GM12878 (cell line): ENCODE measurements at regions not wholly inside any gene's neighbourhood (a gene's known extent, or its start where the extent isn't known, plus 50 kb on each side); places are given as distances from the start of the nearest gene placed in this dataset.

Source experiments
- ATAC-seq: fragments of 200-7000 bp; cut with Tn5 transposase; 3 replicates; pipeline ENCODE4 v1.9.1; 2020; ENCODE audit warnings: mild to moderate bottlenecking, moderate library complexity
- BruUV-seq: library from RNA; stranded (reverse); fragments of 400-500 nt; replicated peaks from 2 replicates; lab custom pipeline; 2021; lab: Mats Ljungman, UMichigan
- CTCF ChIA-PET: fragments of 300-600 bp; sonication (Branson Sonifier 250); formaldehyde crosslinking; extraction: SDS; loops from one replicate; lab custom pipeline; 2021; ENCODE audit warnings: inconsistent platforms; lab: Yijun Ruan, JAX
- POLR2A ChIA-PET: fragments of 350-600 bp; formaldehyde crosslinking; extraction: SDS; loops from one replicate; lab custom pipeline; 2021; ENCODE audit warnings: inconsistent platforms; lab: Charles Lee
- RAD21 ChIA-PET: fragments of 300-600 bp; sonication (Branson Sonifier 250); formaldehyde crosslinking; loops from one replicate; lab custom pipeline; 2023; ENCODE audit warnings: antibody characterized with exemption; ENCODE audit not compliant: unreplicated experiment; lab: Charles Lee
- SMC1A ChIA-PET: fragments of 300-600 bp; sonication (Branson Sonifier 250); formaldehyde crosslinking; loops from one replicate; lab custom pipeline; 2023; ENCODE audit not compliant: unreplicated experiment, uncharacterized antibody; lab: Charles Lee
- DNase-seq: peaks from one replicate; pipeline ENCODE4 v3.0.0-alpha.2; 2011; ENCODE audit warnings: low read depth, low spot score
- FAIRE-seq: peaks from 3 replicates; lab custom pipeline; 2011; peaks lifted over from hg19 to GRCh38; lab: Jason Lieb, UNC
- H2AFZ ChIP-seq: 2 replicates; pipeline ENCODE4 v1.6.0; 2011; ENCODE audit warnings: low read depth, low read length, control low read depth; ENCODE audit not compliant: control insufficient read depth
- H3K27ac ChIP-seq: 2 replicates; pipeline ENCODE4 v1.5.1; 2011; ENCODE audit warnings: control low read depth; ENCODE audit not compliant: control insufficient read depth, insufficient read depth
- H3K27me3 ChIP-seq, 2 experiments: replicated peaks in 1 of 2; 2 replicates each; pipeline versions ENCODE4 v1.6.0 to v1.6.1; 2011; ENCODE audit warnings: low read length in 1 of 2; ENCODE audit not compliant: control insufficient read depth in 2 of 2, insufficient read depth in 2 of 2
- H3K36me3 ChIP-seq, 2 experiments: 2 replicates each; pipeline ENCODE4 v1.5.1; 2011; ENCODE audit warnings: low read length in 1 of 2; ENCODE audit not compliant: control insufficient read depth in 2 of 2, insufficient read depth in 2 of 2
- H3K4me1 ChIP-seq: 2 replicates; pipeline ENCODE4 v1.6.1; 2011; ENCODE audit warnings: mild to moderate bottlenecking, low read length, moderate library complexity, mixed read lengths; ENCODE audit not compliant: control insufficient read depth, insufficient read depth
- H3K4me2 ChIP-seq: 2 replicates; pipeline ENCODE4 v1.6.0; 2011; ENCODE audit warnings: control low read depth; ENCODE audit not compliant: control insufficient read depth, insufficient read depth
- H3K4me3 ChIP-seq: fragments of 200-600 bp; sonication (generic); 2 replicates; pipeline ENCODE4 v1.5.1; 2016
- H3K79me2 ChIP-seq: 2 replicates; pipeline ENCODE4 v1.6.0; 2011; ENCODE audit warnings: low read length; ENCODE audit not compliant: control insufficient read depth, insufficient read depth
- H3K9ac ChIP-seq: 2 replicates; pipeline ENCODE4 v1.8.0; 2011; ENCODE audit warnings: low read length, control low read depth, mixed read lengths; ENCODE audit not compliant: control insufficient read depth, insufficient read depth
- H3K9me3 ChIP-seq: replicated peaks from 3 replicates; pipeline ENCODE4 v1.5.1; 2011; ENCODE audit warnings: mild to moderate bottlenecking, low read length; ENCODE audit not compliant: control insufficient read depth, insufficient read depth
- H4K20me1 ChIP-seq: 2 replicates; pipeline ENCODE4 v1.6.0; 2011; ENCODE audit not compliant: control insufficient read depth, insufficient read depth
- DPF2 ChIP-seq: fragments of 450-650 bp; IDR thresholded peaks from 2 replicates; pipeline ENCODE4 v1.6.1; 2017; ENCODE audit warnings: mild to moderate bottlenecking
- EZH2 ChIP-seq: IDR thresholded peaks from 2 replicates; pipeline ENCODE4 v1.6.1; 2012; ENCODE audit warnings: low read depth, mild to moderate bottlenecking, control low read depth, inconsistent platforms, low read length, borderline replicate concordance; ENCODE audit not compliant: control insufficient read depth
- KDM1A ChIP-seq: fragments of 200-600 bp; sonication (generic); IDR thresholded peaks from 2 replicates; pipeline ENCODE4 v1.6.1; 2016; ENCODE audit warnings: borderline replicate concordance
- MTA3 ChIP-seq: IDR thresholded peaks from 2 replicates; pipeline ENCODE4 v1.6.1; 2012; ENCODE audit warnings: low read length, inconsistent platforms, borderline replicate concordance
- PKNOX1 ChIP-seq: fragments of 450-650 bp; IDR thresholded peaks from 2 replicates; pipeline ENCODE4 v1.6.1; 2016; ENCODE audit warnings: mild to moderate bottlenecking
- RAD21 ChIP-seq: IDR thresholded peaks from 2 replicates; pipeline ENCODE4 v1.6.1; 2011; ENCODE audit warnings: mild to moderate bottlenecking, low read depth, low read length, moderate library complexity; ENCODE audit not compliant: insufficient read depth
- RCOR1 ChIP-seq: conservative IDR thresholded peaks from 2 replicates; pipeline ENCODE4 v1.6.1; 2012; ENCODE audit warnings: low read depth, low read length, improper control_type of control experiment
- SIX5 ChIP-seq: IDR thresholded peaks from 2 replicates; pipeline ENCODE4 v1.6.1; 2011; ENCODE audit warnings: mild to moderate bottlenecking, low read depth, low read length, moderate library complexity; ENCODE audit not compliant: severe bottlenecking
- TAF1 ChIP-seq: IDR thresholded peaks from 2 replicates; pipeline ENCODE4 v1.6.1; 2011; ENCODE audit warnings: mild to moderate bottlenecking, low read depth, low read length, borderline replicate concordance
- ZNF207 ChIP-seq: fragments of 450-650 bp; IDR thresholded peaks from 2 replicates; pipeline ENCODE4 v1.6.1; 2014; ENCODE audit warnings: antibody characterized with exemption, mild to moderate bottlenecking, borderline replicate concordance
- ZNF384 ChIP-seq: IDR thresholded peaks from 2 replicates; pipeline ENCODE4 v1.6.1; 2012; ENCODE audit warnings: low read depth, mild to moderate bottlenecking, low read length, improper control_type of control experiment, borderline replicate concordance
- WGBS: methylation state at CpG from one replicate; pipeline ENCODE4 v1.1.6; 2016; ENCODE audit warnings: low lambda C conversion rate; ENCODE audit not compliant: insufficient replicate concordance, insufficient coverage; ENCODE audit errors: missing lambda C conversion rate; 5-methylcytosine and 5-hydroxymethylcytosine counted together
- in situ Hi-C: fragments of 300-500 bp; cut with MboI; formaldehyde crosslinking; loops from 9 replicates; pipeline ENCODE4 v1.14.3; 2018; ENCODE audit warnings: mixed read lengths
- intact Hi-C: fragments of 100-400 bp; cut with micrococcal nuclease; formaldehyde crosslinking; loops from one replicate; pipeline ENCODE4 v1.14.2; 2022; ENCODE audit not compliant: unreplicated experiment
- TF ChIP-seq, protein P1 (sequence below), 3 experiments: IDR thresholded peaks in 2 of 3; conservative IDR thresholded peaks in 1 of 3; 2 replicates each; pipeline ENCODE4 v1.5.1; 2011; ENCODE audit warnings: low read depth in 3 of 3, low read length in 3 of 3, mild to moderate bottlenecking in 3 of 3, control low read depth in 2 of 3, moderate library complexity in 2 of 3, inconsistent platforms in 1 of 3, mixed read lengths in 1 of 3; ENCODE audit not compliant: control insufficient read depth in 2 of 3, insufficient read depth in 1 of 3; ENCODE audit errors: extremely low read depth in 1 of 3
- TF ChIP-seq, protein P2 (sequence below): fragments of 450-650 bp; IDR thresholded peaks from 2 replicates; pipeline ENCODE4 v1.6.1; 2016; ENCODE audit warnings: mild to moderate bottlenecking
- TF ChIP-seq, protein P3 (sequence below): IDR thresholded peaks from 2 replicates; pipeline ENCODE4 v1.6.1; 2012; ENCODE audit warnings: mild to moderate bottlenecking, low read depth, low read length

GRCh38 chr7:93799750-93800357, 90.7 kb downstream of the TFPI2 start:
- H3K4me2 ChIP-seq, result no peak overlapping the region
- no peak overlapping the region for H3K27ac ChIP-seq
- SMC1A ChIA-PET, result interaction anchor here (0.7 to 2.5 kb wide), 7 partner anchors 21 to 637 kb away, joined by 3 to 11 read pairs (median 4); partner anchors contain the start of gene COL1A2
- BruUV-seq, result no TSS peak
- CTCF ChIA-PET, result interaction anchor here (0.7 to 5.3 kb wide), 16 partner anchors 14 to 640 kb away, joined by 3 to 36 read pairs (median 4); partner anchors contain the start of gene COL1A2
- no peaks in the 10 kb centered on the region for H3K36me3 ChIP-seq
- POLR2A ChIA-PET, result no interaction called here
- H3K9me3 ChIP-seq, result no peaks in the 10 kb centered on the region
- ATAC-seq, result peak; percentile 54
- no peaks in the 10 kb centered on the region for H3K79me2 ChIP-seq
- DNase-seq, result no peak
- RAD21 ChIA-PET, result interaction anchor here (0.9 to 2.0 kb wide), 6 partner anchors 99 to 637 kb away, joined by 3 to 7 read pairs (median 6); partner anchors contain the start of gene COL1A2
- in situ Hi-C loops (loop anchor here (5.0 to 10.0 kb wide), 2 partner anchors 285 to 597 kb away; no protein-coding TSS in a partner anchor), intact Hi-C loops (loop anchor here (1.0 to 5.0 kb wide), 5 partner anchors 287 to 636 kb away; no protein-coding TSS in a partner anchor)
- no peak overlapping the region for H3K4me3 ChIP-seq
- 76% methylated on average over 5 of the region's 5 CpGs for WGBS
- no peaks in the 10 kb centered on the region for H3K4me1 ChIP-seq
- no peak overlapping the region for H2AFZ ChIP-seq
- H3K27me3 ChIP-seq, result no peaks in the 10 kb centered on the region
- no peaks in the 10 kb centered on the region; the same call in 1 of the 2 replicates for H4K20me1 ChIP-seq
- no peak overlapping the region for H3K9ac ChIP-seq
- no peak for FAIRE-seq
- TF ChIP-seq, protein P1, sequence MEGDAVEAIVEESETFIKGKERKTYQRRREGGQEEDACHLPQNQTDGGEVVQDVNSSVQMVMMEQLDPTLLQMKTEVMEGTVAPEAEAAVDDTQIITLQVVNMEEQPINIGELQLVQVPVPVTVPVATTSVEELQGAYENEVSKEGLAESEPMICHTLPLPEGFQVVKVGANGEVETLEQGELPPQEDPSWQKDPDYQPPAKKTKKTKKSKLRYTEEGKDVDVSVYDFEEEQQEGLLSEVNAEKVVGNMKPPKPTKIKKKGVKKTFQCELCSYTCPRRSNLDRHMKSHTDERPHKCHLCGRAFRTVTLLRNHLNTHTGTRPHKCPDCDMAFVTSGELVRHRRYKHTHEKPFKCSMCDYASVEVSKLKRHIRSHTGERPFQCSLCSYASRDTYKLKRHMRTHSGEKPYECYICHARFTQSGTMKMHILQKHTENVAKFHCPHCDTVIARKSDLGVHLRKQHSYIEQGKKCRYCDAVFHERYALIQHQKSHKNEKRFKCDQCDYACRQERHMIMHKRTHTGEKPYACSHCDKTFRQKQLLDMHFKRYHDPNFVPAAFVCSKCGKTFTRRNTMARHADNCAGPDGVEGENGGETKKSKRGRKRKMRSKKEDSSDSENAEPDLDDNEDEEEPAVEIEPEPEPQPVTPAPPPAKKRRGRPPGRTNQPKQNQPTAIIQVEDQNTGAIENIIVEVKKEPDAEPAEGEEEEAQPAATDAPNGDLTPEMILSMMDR (IDR thresholded peaks at IDR 0.05 in 2 of 3, conservative IDR thresholded peaks at IDR 0.05 in 1 of 3; ENCODE audit: control insufficient read depth in 2 of 3, extremely low read depth in 1 of 3, insufficient read depth in 1 of 3, low read depth in 3 of 3, low read length in 3 of 3), result peak; percentile 36 to 51 (median 41); a peak in 4 of 6 replicates
- TF ChIP-seq ZNF207 (no peak), PKNOX1 (no peak), MTA3 (no peak), TAF1 (no peak), SIX5 (no peak), ZNF384 (no peak), EZH2 (no peak), RCOR1 (no peak), RAD21 (peak; percentile 56), KDM1A (no peak), DPF2 (no peak)
- TF ChIP-seq, protein P2, sequence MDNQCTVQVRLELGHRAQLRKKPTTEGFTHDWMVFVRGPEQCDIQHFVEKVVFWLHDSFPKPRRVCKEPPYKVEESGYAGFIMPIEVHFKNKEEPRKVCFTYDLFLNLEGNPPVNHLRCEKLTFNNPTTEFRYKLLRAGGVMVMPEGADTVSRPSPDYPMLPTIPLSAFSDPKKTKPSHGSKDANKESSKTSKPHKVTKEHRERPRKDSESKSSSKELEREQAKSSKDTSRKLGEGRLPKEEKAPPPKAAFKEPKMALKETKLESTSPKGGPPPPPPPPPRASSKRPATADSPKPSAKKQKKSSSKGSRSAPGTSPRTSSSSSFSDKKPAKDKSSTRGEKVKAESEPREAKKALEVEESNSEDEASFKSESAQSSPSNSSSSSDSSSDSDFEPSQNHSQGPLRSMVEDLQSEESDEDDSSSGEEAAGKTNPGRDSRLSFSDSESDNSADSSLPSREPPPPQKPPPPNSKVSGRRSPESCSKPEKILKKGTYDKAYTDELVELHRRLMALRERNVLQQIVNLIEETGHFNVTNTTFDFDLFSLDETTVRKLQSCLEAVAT, result no peak
- TF ChIP-seq, protein P3, sequence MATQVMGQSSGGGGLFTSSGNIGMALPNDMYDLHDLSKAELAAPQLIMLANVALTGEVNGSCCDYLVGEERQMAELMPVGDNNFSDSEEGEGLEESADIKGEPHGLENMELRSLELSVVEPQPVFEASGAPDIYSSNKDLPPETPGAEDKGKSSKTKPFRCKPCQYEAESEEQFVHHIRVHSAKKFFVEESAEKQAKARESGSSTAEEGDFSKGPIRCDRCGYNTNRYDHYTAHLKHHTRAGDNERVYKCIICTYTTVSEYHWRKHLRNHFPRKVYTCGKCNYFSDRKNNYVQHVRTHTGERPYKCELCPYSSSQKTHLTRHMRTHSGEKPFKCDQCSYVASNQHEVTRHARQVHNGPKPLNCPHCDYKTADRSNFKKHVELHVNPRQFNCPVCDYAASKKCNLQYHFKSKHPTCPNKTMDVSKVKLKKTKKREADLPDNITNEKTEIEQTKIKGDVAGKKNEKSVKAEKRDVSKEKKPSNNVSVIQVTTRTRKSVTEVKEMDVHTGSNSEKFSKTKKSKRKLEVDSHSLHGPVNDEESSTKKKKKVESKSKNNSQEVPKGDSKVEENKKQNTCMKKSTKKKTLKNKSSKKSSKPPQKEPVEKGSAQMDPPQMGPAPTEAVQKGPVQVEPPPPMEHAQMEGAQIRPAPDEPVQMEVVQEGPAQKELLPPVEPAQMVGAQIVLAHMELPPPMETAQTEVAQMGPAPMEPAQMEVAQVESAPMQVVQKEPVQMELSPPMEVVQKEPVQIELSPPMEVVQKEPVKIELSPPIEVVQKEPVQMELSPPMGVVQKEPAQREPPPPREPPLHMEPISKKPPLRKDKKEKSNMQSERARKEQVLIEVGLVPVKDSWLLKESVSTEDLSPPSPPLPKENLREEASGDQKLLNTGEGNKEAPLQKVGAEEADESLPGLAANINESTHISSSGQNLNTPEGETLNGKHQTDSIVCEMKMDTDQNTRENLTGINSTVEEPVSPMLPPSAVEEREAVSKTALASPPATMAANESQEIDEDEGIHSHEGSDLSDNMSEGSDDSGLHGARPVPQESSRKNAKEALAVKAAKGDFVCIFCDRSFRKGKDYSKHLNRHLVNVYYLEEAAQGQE, result no peak
